SK-N-SH (cell line): ENCODE measurements at regions not wholly inside any gene's neighbourhood (a gene's known extent, or its start where the extent isn't known, plus 50 kb on each side); places are given as distances from the start of the nearest gene placed in this dataset.

Experiments used
- CTCF ChIA-PET: fragments of 300-600, 350-600 bp; formaldehyde crosslinking; extraction: SDS; loops from one replicate; lab custom pipeline; 2021; lab: Yijun Ruan, JAX
- POLR2A ChIA-PET: fragments of 350-600 bp; sonication (Branson Sonifier 250); formaldehyde crosslinking; extraction: SDS; loops from one replicate; lab custom pipeline; 2020; ENCODE audit warnings: antibody characterized with exemption, inconsistent platforms; lab: Yijun Ruan, JAX
- DNase-seq: peaks from one replicate; pipeline ENCODE4 v3.0.0; 2012
- H2AFZ ChIP-seq: fragments of 200-600 bp; sonication (generic); 2 replicates; pipeline ENCODE4 v1.8.1; 2016; ENCODE audit warnings: antibody characterized with exemption, mild to moderate bottlenecking, low read depth
- H3F3A ChIP-seq: fragments of 200-600 bp; sonication (generic); replicated peaks from 2 replicates; pipeline ENCODE3; 2016; ENCODE audit warnings: antibody characterized with exemption, mild to moderate bottlenecking; ENCODE audit not compliant: insufficient read depth
- H3K27ac ChIP-seq, 2 experiments: fragments of 200-500 bp in 1 of 2; fragments of 200-600 bp in 1 of 2; sonication (Bioruptor generic) in 1 of 2; sonication (generic), shearing (Covaris generic) in 1 of 2; 2 replicates each; pipeline versions ENCODE4 v1.5.1 to v1.6.1; 2014 to 2016; ENCODE audit warnings: low read depth in 2 of 2, inconsistent platforms in 1 of 2, low read length in 1 of 2, mild to moderate bottlenecking in 1 of 2, mixed read lengths in 1 of 2
- H3K27me3 ChIP-seq: fragments of 200-600 bp; sonication (generic), shearing (Covaris generic); 2 replicates; pipeline ENCODE4 v1.6.1; 2016; ENCODE audit warnings: mixed run types; ENCODE audit not compliant: insufficient read depth
- H3K36me3 ChIP-seq, 2 experiments: fragments of 200-500 bp in 1 of 2; fragments of 200-600 bp in 1 of 2; sonication (Bioruptor generic) in 1 of 2; sonication (generic) in 1 of 2; replicated peaks in 1 of 2; 2 replicates each; pipeline versions ENCODE3 to v1.5.1; 2014 to 2016; ENCODE audit warnings: low read length in 1 of 2, mild to moderate bottlenecking in 1 of 2; ENCODE audit not compliant: insufficient read depth in 2 of 2, control insufficient read depth in 1 of 2
- H3K4me1 ChIP-seq, 2 experiments: fragments of 200-500 bp in 1 of 2; fragments of 200-600 bp in 1 of 2; sonication (Bioruptor generic) in 1 of 2; sonication (generic), shearing (Covaris generic) in 1 of 2; 2 replicates each; pipeline versions ENCODE4 v1.5.1 to v1.6.1; 2014 to 2016; ENCODE audit warnings: low read depth in 1 of 2, low read length in 1 of 2, mixed run types in 1 of 2; ENCODE audit not compliant: insufficient read depth in 2 of 2, control insufficient read depth in 1 of 2
- H3K4me2 ChIP-seq: fragments of 200-600 bp; sonication (generic), shearing (Covaris generic); 2 replicates; pipeline ENCODE4 v1.6.1; 2017; ENCODE audit warnings: mixed run types
- H3K4me3 ChIP-seq, 2 experiments: fragments of 200-500 bp in 1 of 2; fragments of 200-600 bp in 1 of 2; sonication (Bioruptor generic) in 1 of 2; sonication (generic), shearing (Covaris generic) in 1 of 2; 2 replicates each; pipeline versions ENCODE4 v1.5.1 to v1.8.1; 2014 to 2016; ENCODE audit warnings: low read depth in 2 of 2, inconsistent platforms in 1 of 2, low read length in 1 of 2, mild to moderate bottlenecking in 1 of 2, mixed read lengths in 1 of 2, moderate library complexity in 1 of 2
- H3K79me2 ChIP-seq: fragments of 200-600 bp; sonication (generic); 2 replicates; pipeline ENCODE4 v1.8.1; 2017; ENCODE audit warnings: mild to moderate bottlenecking; ENCODE audit not compliant: insufficient read depth
- H3K9ac ChIP-seq: fragments of 200-600 bp; sonication (generic); 2 replicates; pipeline ENCODE4 v1.6.1; 2017; ENCODE audit warnings: mixed run types
- H3K9me2 ChIP-seq: fragments of 200-600 bp; sonication (generic); 2 replicates; pipeline ENCODE4 v1.6.1; 2017; ENCODE audit warnings: mixed run types
- H3K9me3 ChIP-seq: fragments of 200-600 bp; sonication (generic); 2 replicates; pipeline ENCODE4 v1.6.1; 2017; ENCODE audit warnings: mixed run types, mild to moderate bottlenecking, moderate library complexity
- H4K20me1 ChIP-seq: fragments of 200-600 bp; sonication (generic); 2 replicates; pipeline ENCODE4 v1.6.1; 2017; ENCODE audit warnings: mild to moderate bottlenecking, mixed run types; ENCODE audit not compliant: insufficient read depth
- CHD2 ChIP-seq: fragments of 150-350 bp; IDR thresholded peaks from 2 replicates; pipeline ENCODE4 v1.6.1; 2018; ENCODE audit warnings: low read length; ENCODE audit not compliant: partially characterized antibody
- EP300 ChIP-seq, 2 experiments: IDR thresholded peaks; 2 replicates each; pipeline versions ENCODE4 v1.4.0 to v1.6.1; 2012; ENCODE audit warnings: borderline replicate concordance in 1 of 2, low read depth in 1 of 2, low read length in 1 of 2
- EZH2phosphoT487 ChIP-seq: fragments of 200-600 bp; sonication (generic); IDR thresholded peaks from 2 replicates; pipeline ENCODE4 v1.6.1; 2017; ENCODE audit warnings: low read depth, mixed run types, mild to moderate bottlenecking, antibody characterized with exemption, moderate library complexity, borderline replicate concordance
- FOXJ3 ChIP-seq: sonication (generic); formaldehyde crosslinking; IDR thresholded peaks from 2 replicates; pipeline ENCODE4 v1.5.1; 2020; ENCODE audit warnings: mild to moderate bottlenecking, missing genetic modification reagents
- GABPA ChIP-seq: IDR thresholded peaks from 2 replicates; pipeline ENCODE4 v1.4.0; 2012; ENCODE audit warnings: low read depth, mild to moderate bottlenecking
- JUND ChIP-seq: IDR thresholded peaks from 2 replicates; pipeline ENCODE4 v1.4.0; 2012
- RAD21 ChIP-seq: IDR thresholded peaks from 2 replicates; pipeline ENCODE4 v1.6.1; 2012; ENCODE audit warnings: mild to moderate bottlenecking, low read length
- RFX5 ChIP-seq: IDR thresholded peaks from 2 replicates; pipeline ENCODE4 v1.6.1; 2012; ENCODE audit warnings: mild to moderate bottlenecking, improper control_type of control experiment, low read length
- SIN3A ChIP-seq: IDR thresholded peaks from 2 replicates; pipeline ENCODE4 v1.6.1; 2012; ENCODE audit warnings: low read depth, mild to moderate bottlenecking, low read length, moderate library complexity, borderline replicate concordance
- TCF12 ChIP-seq: IDR thresholded peaks from 2 replicates; pipeline ENCODE4 v1.4.0; 2012
- TEAD4 ChIP-seq: IDR thresholded peaks from 2 replicates; pipeline ENCODE4 v1.4.0; 2012; ENCODE audit warnings: mild to moderate bottlenecking, borderline replicate concordance; ENCODE audit not compliant: insufficient read depth
- WGBS: methylation state at CpG from one replicate; pipeline ENCODE4 v1.1.6; 2017; ENCODE audit warnings: low lambda C conversion rate; 5-methylcytosine and 5-hydroxymethylcytosine counted together
- TF ChIP-seq, protein P1 (sequence below): IDR thresholded peaks from 2 replicates; pipeline ENCODE4 v1.6.1; 2012; ENCODE audit warnings: mild to moderate bottlenecking, low read depth, low read length, moderate library complexity
- TF ChIP-seq, protein P2 (sequence below): fragments of 150-350 bp; IDR thresholded peaks from 2 replicates; pipeline ENCODE4 v1.6.1; 2017; ENCODE audit warnings: antibody characterized with exemption, low read length, low read depth, borderline replicate concordance
- TF ChIP-seq, protein P3 (sequence below): IDR thresholded peaks from 2 replicates; pipeline ENCODE4; 2012
- TF ChIP-seq, protein P4 (sequence below): IDR thresholded peaks from 2 replicates; pipeline ENCODE4 v1.4.0; 2012; ENCODE audit warnings: low read depth, borderline replicate concordance

DNA sequence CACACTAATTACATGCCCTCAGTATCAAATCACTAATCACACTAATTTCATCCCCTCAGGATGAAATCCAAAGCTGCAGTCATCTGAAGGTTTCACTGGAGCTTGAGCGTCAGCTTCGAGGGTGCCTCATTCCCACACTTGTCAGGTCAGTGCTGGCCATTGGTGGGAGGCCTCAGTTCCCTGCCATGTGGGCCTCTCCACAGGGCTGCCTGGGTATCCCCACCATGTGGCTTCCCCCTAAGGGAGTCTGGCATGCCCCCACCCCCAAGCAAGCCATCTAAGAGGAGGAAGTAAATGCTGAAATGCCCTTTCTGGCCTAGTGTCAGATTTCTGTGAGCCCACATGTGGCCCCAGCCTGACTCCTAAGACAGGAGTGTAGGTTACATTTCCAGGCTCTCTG lies 78.6 kb upstream of the CDH5 start:
- DNase-seq = no peak
- Histone ChIP-seq H3F3A (no peaks in the 10 kb centered on the region), H3K4me2 (no peak overlapping the region), H3K9me2 (no peaks in the 10 kb centered on the region), H2AFZ (no peak overlapping the region), H3K4me1 (no peaks in the 10 kb centered on the region), H3K79me2 (no peaks in the 10 kb centered on the region), H4K20me1 (no peaks in the 10 kb centered on the region), H3K9me3 (no peaks in the 10 kb centered on the region), H3K9ac (no peak overlapping the region), H3K27ac (no peak overlapping the region), H3K36me3 (no peaks in the 10 kb centered on the region), H3K27me3 (no peaks in the 10 kb centered on the region; the same call in 1 of the 2 replicates), H3K4me3 (no peak overlapping the region)
- TF ChIP-seq GABPA (no peak), SIN3A (no peak)
- CTCF ChIA-PET = interaction anchor here (0.7 to 1.3 kb wide), 4 partner anchors 14 to 54 kb away, joined by 3 to 4 read pairs (median 4); no protein-coding TSS in a partner anchor
- WGBS = 100% methylated on average over 2 of the region's 2 CpGs
- POLR2A ChIA-PET = no interaction called here

DNA sequence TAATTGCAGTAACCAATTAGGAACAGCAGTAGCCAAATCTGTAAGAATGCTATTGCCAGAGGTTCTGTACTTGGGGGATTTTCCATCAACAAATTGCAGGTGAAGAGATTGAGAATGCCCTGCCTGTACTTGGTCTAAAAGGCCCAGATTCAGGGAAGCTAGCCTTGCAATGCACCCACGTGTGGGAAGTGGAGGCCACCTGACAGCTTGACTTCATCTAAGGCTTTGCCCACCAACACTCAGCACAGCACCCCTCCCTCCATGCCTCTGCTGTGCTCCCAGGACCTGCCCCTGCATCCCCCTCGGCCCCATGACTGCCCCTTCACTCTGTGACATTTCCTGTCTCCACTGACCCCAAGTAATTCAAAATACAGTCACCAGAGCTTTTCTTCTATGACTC lies 79.1 kb upstream of the CDH5 start:
- Histone ChIP-seq H3K9me2 (no peaks in the 10 kb centered on the region), H3K9ac (no peak overlapping the region), H4K20me1 (no peaks in the 10 kb centered on the region), H3K4me2 (no peak overlapping the region), H3K36me3 (no peaks in the 10 kb centered on the region), H3K27me3 (no peaks in the 10 kb centered on the region; the same call in 1 of the 2 replicates), H3K9me3 (no peaks in the 10 kb centered on the region), H3F3A (no peaks in the 10 kb centered on the region), H3K79me2 (no peaks in the 10 kb centered on the region), H3K4me1 (no peaks in the 10 kb centered on the region), H3K4me3 (no peak overlapping the region), H2AFZ (no peak overlapping the region), H3K27ac (no peak overlapping the region)
- 23% methylated on average over 2 of the region's 2 CpGs for WGBS
- ChIA-PET POLR2A (no interaction called here), CTCF (interaction anchor here (1.1 to 1.3 kb wide), 4 partner anchors 14 to 448 kb away, joined by 3 to 4 read pairs (median 4); no protein-coding TSS in a partner anchor)
- TF ChIP-seq RAD21 = no peak
- TF ChIP-seq TEAD4 = no peak
- no peak for TF ChIP-seq GABPA
- TF ChIP-seq, protein P1, sequence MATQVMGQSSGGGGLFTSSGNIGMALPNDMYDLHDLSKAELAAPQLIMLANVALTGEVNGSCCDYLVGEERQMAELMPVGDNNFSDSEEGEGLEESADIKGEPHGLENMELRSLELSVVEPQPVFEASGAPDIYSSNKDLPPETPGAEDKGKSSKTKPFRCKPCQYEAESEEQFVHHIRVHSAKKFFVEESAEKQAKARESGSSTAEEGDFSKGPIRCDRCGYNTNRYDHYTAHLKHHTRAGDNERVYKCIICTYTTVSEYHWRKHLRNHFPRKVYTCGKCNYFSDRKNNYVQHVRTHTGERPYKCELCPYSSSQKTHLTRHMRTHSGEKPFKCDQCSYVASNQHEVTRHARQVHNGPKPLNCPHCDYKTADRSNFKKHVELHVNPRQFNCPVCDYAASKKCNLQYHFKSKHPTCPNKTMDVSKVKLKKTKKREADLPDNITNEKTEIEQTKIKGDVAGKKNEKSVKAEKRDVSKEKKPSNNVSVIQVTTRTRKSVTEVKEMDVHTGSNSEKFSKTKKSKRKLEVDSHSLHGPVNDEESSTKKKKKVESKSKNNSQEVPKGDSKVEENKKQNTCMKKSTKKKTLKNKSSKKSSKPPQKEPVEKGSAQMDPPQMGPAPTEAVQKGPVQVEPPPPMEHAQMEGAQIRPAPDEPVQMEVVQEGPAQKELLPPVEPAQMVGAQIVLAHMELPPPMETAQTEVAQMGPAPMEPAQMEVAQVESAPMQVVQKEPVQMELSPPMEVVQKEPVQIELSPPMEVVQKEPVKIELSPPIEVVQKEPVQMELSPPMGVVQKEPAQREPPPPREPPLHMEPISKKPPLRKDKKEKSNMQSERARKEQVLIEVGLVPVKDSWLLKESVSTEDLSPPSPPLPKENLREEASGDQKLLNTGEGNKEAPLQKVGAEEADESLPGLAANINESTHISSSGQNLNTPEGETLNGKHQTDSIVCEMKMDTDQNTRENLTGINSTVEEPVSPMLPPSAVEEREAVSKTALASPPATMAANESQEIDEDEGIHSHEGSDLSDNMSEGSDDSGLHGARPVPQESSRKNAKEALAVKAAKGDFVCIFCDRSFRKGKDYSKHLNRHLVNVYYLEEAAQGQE = no peak
- no peak for TF ChIP-seq CHD2
- no peak for TF ChIP-seq JUND
- TF ChIP-seq FOXJ3 (CRISPR knock-in tag) = no peak
- TF ChIP-seq TCF12 = no peak
- TF ChIP-seq, protein P2, sequence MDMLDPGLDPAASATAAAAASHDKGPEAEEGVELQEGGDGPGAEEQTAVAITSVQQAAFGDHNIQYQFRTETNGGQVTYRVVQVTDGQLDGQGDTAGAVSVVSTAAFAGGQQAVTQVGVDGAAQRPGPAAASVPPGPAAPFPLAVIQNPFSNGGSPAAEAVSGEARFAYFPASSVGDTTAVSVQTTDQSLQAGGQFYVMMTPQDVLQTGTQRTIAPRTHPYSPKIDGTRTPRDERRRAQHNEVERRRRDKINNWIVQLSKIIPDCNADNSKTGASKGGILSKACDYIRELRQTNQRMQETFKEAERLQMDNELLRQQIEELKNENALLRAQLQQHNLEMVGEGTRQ = no peak
- no peak for TF ChIP-seq RFX5
- TF ChIP-seq SIN3A = no peak
- no peak for TF ChIP-seq EZH2phosphoT487
- TF ChIP-seq, protein P3, sequence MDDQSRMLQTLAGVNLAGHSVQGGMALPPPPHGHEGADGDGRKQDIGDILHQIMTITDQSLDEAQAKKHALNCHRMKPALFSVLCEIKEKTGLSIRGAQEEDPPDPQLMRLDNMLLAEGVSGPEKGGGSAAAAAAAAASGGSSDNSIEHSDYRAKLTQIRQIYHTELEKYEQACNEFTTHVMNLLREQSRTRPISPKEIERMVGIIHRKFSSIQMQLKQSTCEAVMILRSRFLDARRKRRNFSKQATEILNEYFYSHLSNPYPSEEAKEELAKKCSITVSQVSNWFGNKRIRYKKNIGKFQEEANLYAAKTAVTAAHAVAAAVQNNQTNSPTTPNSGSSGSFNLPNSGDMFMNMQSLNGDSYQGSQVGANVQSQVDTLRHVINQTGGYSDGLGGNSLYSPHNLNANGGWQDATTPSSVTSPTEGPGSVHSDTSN = no peak
- TF ChIP-seq EP300 (IDR thresholded peaks at IDR 0.05; ENCODE audit: borderline replicate concordance in 1 of 2, low read depth in 1 of 2, low read length in 1 of 2) = no peak
- TF ChIP-seq, protein P4, sequence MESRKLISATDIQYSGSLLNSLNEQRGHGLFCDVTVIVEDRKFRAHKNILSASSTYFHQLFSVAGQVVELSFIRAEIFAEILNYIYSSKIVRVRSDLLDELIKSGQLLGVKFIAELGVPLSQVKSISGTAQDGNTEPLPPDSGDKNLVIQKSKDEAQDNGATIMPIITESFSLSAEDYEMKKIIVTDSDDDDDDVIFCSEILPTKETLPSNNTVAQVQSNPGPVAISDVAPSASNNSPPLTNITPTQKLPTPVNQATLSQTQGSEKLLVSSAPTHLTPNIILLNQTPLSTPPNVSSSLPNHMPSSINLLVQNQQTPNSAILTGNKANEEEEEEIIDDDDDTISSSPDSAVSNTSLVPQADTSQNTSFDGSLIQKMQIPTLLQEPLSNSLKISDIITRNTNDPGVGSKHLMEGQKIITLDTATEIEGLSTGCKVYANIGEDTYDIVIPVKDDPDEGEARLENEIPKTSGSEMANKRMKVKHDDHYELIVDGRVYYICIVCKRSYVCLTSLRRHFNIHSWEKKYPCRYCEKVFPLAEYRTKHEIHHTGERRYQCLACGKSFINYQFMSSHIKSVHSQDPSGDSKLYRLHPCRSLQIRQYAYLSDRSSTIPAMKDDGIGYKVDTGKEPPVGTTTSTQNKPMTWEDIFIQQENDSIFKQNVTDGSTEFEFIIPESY = no peak
- no peak for DNase-seq
